HepG2 (cell line): ENCODE measurements at regions not wholly inside any gene's neighbourhood (a gene's known extent, or its start where the extent isn't known, plus 50 kb on each side); places are given as distances from the start of the nearest gene placed in this dataset.

ENCODE experiments used
- ARNT2 ChIP-seq: sonication (generic); formaldehyde crosslinking; IDR thresholded peaks from 2 replicates; pipeline ENCODE4 v1.8.0; 2022; ENCODE audit warnings: mild to moderate bottlenecking, low read depth, missing genetic modification reagents, moderate library complexity
- ATF2 ChIP-seq: sonication (generic); formaldehyde crosslinking; IDR thresholded peaks from 2 replicates; pipeline ENCODE4 v1.4.0; 2020; ENCODE audit warnings: missing genetic modification reagents
- EEA1 ChIP-seq: sonication (generic); formaldehyde crosslinking; IDR thresholded peaks from 2 replicates; pipeline ENCODE4 v1.5.1; 2020; ENCODE audit warnings: mild to moderate bottlenecking, missing genetic modification reagents, borderline replicate concordance
- FOXP4 ChIP-seq: sonication (generic); formaldehyde crosslinking; IDR thresholded peaks from 2 replicates; pipeline ENCODE4 v1.4.0; 2020; ENCODE audit warnings: missing genetic modification reagents
- GMEB2 ChIP-seq: IDR thresholded peaks from 2 replicates; pipeline ENCODE4 v1.6.1; 2016; ENCODE audit warnings: missing biosample characterization, missing genetic modification reagents, low read depth
- IRX3 ChIP-seq: sonication (generic); formaldehyde crosslinking; IDR thresholded peaks from 2 replicates; pipeline ENCODE4 v1.8.1; 2023; ENCODE audit warnings: mild to moderate bottlenecking, low read depth, missing genetic modification reagents, borderline replicate concordance
- KDM4B ChIP-seq: sonication (generic); formaldehyde crosslinking; IDR thresholded peaks from 2 replicates; pipeline ENCODE4 v1.4.0; 2020; ENCODE audit warnings: missing genetic modification reagents
- KLF12 ChIP-seq: sonication (generic); formaldehyde crosslinking; IDR thresholded peaks from 2 replicates; pipeline ENCODE4 v1.4.0; 2020; ENCODE audit warnings: missing genetic modification reagents, borderline replicate concordance
- KMT2B ChIP-seq: IDR thresholded peaks from 2 replicates; pipeline ENCODE4 v1.6.1; 2016; ENCODE audit warnings: missing genetic modification reagents, missing compliant biosample characterization
- NKX3-1 ChIP-seq: sonication (generic); formaldehyde crosslinking; IDR thresholded peaks from 2 replicates; pipeline ENCODE4 v1.5.0; 2020; ENCODE audit warnings: missing genetic modification reagents
- PPARG ChIP-seq: conservative IDR thresholded peaks from 2 replicates; pipeline ENCODE4 v1.6.1; 2016; ENCODE audit warnings: missing biosample characterization, missing genetic modification reagents
- RCOR2 ChIP-seq: IDR thresholded peaks from 2 replicates; pipeline ENCODE4 v1.6.1; 2016; ENCODE audit warnings: missing biosample characterization, missing genetic modification reagents
- SMAD3 ChIP-seq: sonication (generic); formaldehyde crosslinking; IDR thresholded peaks from 2 replicates; pipeline ENCODE4 v1.4.0; 2020; ENCODE audit warnings: missing genetic modification reagents
- SOX6 ChIP-seq, 2 experiments: fragments of 450-650 bp in 1 of 2; sonication (generic) in 1 of 2; formaldehyde crosslinking in 1 of 2; IDR thresholded peaks; 2 replicates each; pipeline versions ENCODE4 v1.4.0 to v1.6.1; 2017 to 2020; ENCODE audit warnings: antibody characterized with exemption in 1 of 2, mild to moderate bottlenecking in 1 of 2, missing genetic modification reagents in 1 of 2
- ZBTB25 ChIP-seq: IDR thresholded peaks from 2 replicates; pipeline ENCODE4 v1.6.1; 2018; ENCODE audit warnings: missing genetic modification reagents
- ZEB1 ChIP-seq: IDR thresholded peaks from 2 replicates; pipeline ENCODE4 v1.6.1; 2012; ENCODE audit warnings: mild to moderate bottlenecking, low read depth, inconsistent platforms; ENCODE audit not compliant: insufficient replicate concordance
- ZFP1 ChIP-seq: IDR thresholded peaks from 2 replicates; pipeline ENCODE4 v1.6.1; 2016
- ZFP36 ChIP-seq: fragments of 150-350 bp; IDR thresholded peaks from 2 replicates; pipeline ENCODE4 v1.6.1; 2018; ENCODE audit warnings: borderline replicate concordance, low read length, low read depth; ENCODE audit not compliant: partially characterized antibody
- ZMAT3 ChIP-seq: sonication (generic); formaldehyde crosslinking; conservative IDR thresholded peaks from 2 replicates; pipeline ENCODE4 v1.7.0; 2021; ENCODE audit warnings: missing genetic modification reagents
- ZNF510 ChIP-seq: sonication (generic); formaldehyde crosslinking; IDR thresholded peaks from 2 replicates; pipeline ENCODE4 v1.4.0; 2020; ENCODE audit warnings: low read depth, mild to moderate bottlenecking, missing genetic modification reagents
- ZNF546 ChIP-seq: sonication (generic); formaldehyde crosslinking; conservative IDR thresholded peaks from 2 replicates; pipeline ENCODE4 v1.8.1; 2023; ENCODE audit warnings: mild to moderate bottlenecking, missing genetic modification reagents
- ZNF737 ChIP-seq: sonication (generic); formaldehyde crosslinking; IDR thresholded peaks from 2 replicates; pipeline ENCODE4 v1.5.0; 2020; ENCODE audit warnings: missing genetic modification reagents, mild to moderate bottlenecking, borderline replicate concordance
- ZSCAN30 ChIP-seq: sonication (generic); formaldehyde crosslinking; IDR thresholded peaks from 2 replicates; pipeline ENCODE4 v1.5.0; 2020; ENCODE audit warnings: mild to moderate bottlenecking, missing genetic modification reagents
- ZSCAN9 ChIP-seq: IDR thresholded peaks from 2 replicates; pipeline ENCODE4 v1.6.1; 2016; ENCODE audit warnings: borderline replicate concordance

GRCh38 chr16:89037261-89038152 is 56.1 kb upstream of the ACSF3 start (continued):
- no peak for TF ChIP-seq FOXP4
- no peak for TF ChIP-seq ZFP1 (CRISPR knock-in tag)
- TF ChIP-seq NKX3-1 (CRISPR knock-in tag): peak; percentile 68
- no peak for TF ChIP-seq GMEB2 (CRISPR knock-in tag)
- TF ChIP-seq EEA1 (CRISPR knock-in tag): no peak
- 0 out of 2 replicates have a peak, but pooled peaks have one; percentile 32 for TF ChIP-seq PPARG (CRISPR knock-in tag)
- TF ChIP-seq ZNF546 (CRISPR knock-in tag): 0 out of 2 replicates have a peak, but pooled peaks have one; percentile 45
- no peak for TF ChIP-seq ZNF737 (CRISPR knock-in tag)
- TF ChIP-seq ARNT2 (CRISPR knock-in tag): no peak
- TF ChIP-seq ATF2 (CRISPR knock-in tag): no peak
- TF ChIP-seq SMAD3: peak; percentile 58; the same call in 1 of the 2 replicates
- TF ChIP-seq ZNF510 (CRISPR knock-in tag): no peak
- TF ChIP-seq SOX6 (IDR thresholded peaks at IDR 0.05): no peak
- TF ChIP-seq SOX6 (CRISPR knock-in tag; IDR thresholded peaks at IDR 0.05): no peak
- no peak for TF ChIP-seq ZSCAN30 (CRISPR knock-in tag)
- TF ChIP-seq ZEB1: no peak
- no peak for TF ChIP-seq KLF12
- no peak for TF ChIP-seq IRX3 (CRISPR knock-in tag)
- no peak for TF ChIP-seq ZMAT3
- TF ChIP-seq RCOR2 (CRISPR knock-in tag): no peak
- TF ChIP-seq ZSCAN9 (CRISPR knock-in tag): peak; percentile 74; the same call in 1 of the 2 replicates
- TF ChIP-seq KMT2B (CRISPR knock-in tag): no peak
- peak; percentile 48; the same call in 1 of the 2 replicates for TF ChIP-seq ZBTB25 (CRISPR knock-in tag)
- no peak for TF ChIP-seq KDM4B (CRISPR knock-in tag)
- no peak for TF ChIP-seq ZFP36
